ENCODE measurements at regions not wholly inside any gene's neighbourhood (a gene's known extent, or its start where the extent isn't known, plus 50 kb on each side); places are given as distances from the start of the nearest gene placed in this dataset.
"Not testable (repeated sequence)": the region's sequence is repeated elsewhere in the genome, so short reads cannot be mapped to it uniquely, and the experiment has no call there.

DNA sequence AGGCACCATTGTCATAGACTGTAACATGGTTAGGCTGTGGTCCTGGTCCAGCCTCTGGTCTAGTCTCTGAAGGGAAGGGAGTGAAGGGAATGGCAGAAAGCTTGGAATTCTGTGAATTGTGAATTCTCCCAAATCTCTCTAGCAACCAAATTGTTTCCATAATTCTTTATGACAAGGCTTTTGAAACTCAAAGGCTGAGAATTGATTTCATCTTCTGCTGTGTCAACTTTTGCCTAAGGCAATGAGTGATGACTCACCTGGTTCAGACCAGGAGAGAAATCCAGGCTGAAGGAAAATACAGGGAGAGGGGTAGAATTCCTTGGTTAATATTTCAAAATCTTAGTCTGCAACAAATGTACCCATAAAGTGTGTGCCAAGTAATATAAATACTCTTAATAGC lies 82.6 kb upstream of the ADPGK start:
- DNase-seq (ENCODE audit: low read depth in 2 of 2): no peak

- no peak for DNase-seq (ENCODE audit: low read depth in 2 of 2)
These were observed 81.9 kb upstream of the ADPGK start for GRCh38 chr15:72865486-72865885.

- DNase-seq (ENCODE audit: low read depth in 2 of 2): no peak
These were observed 81.1 kb upstream of the ADPGK start for GRCh38 chr15:72864681-72865080.

- no peak for DNase-seq (ENCODE audit: low read depth in 2 of 2)
These were observed 77.9 kb upstream of the ADPGK start for GRCh38 chr15:72861354-72861910.

DNA sequence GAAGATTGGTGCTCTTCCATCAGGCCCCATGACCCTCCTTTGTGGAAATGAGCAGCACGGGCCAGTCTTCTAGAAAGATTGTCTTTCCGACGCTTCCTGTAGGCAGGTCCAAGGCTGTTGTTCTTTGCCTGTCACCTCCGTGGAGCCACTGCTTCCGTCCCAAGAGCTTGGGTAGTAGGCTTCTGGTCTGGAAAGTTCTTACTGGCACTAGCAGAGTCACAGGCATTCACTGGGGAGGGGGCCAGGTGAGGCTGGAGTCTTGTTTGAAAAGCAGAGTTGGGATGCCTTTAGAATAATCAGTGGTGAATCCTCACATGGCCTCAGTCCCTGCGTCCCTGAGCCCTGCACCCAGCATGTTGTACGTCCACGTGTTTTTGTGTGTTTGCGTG lies 76.2 kb upstream of the ADPGK start:
- no peak for DNase-seq (ENCODE audit: low read depth in 2 of 2)

- DNase-seq (ENCODE audit: low read depth in 2 of 2): no peak
These were observed 75.6 kb upstream of the ADPGK start for GRCh38 chr15:72859017-72859756.

DNA sequence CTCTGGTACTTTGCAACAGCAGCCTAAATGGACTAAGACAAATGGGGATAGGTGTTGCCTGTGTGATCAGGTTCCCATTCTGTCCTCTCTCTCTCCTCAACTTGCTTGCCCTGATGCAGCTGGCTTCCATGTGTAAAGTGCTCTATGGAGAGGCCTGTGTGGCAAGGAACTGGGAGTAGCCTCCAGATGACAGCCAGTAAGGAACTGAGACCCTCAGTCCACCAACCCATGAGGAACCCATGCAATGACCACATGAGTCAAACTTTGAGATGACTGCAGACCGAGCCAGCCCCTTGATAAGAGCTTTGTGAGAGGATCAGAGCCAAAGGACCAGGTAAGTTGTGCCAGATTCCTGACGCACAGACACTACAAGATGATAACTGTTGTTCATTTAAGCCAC lies 74.6 kb upstream of the ADPGK start:
- no peak for DNase-seq (ENCODE audit: low read depth in 2 of 2)

DNA sequence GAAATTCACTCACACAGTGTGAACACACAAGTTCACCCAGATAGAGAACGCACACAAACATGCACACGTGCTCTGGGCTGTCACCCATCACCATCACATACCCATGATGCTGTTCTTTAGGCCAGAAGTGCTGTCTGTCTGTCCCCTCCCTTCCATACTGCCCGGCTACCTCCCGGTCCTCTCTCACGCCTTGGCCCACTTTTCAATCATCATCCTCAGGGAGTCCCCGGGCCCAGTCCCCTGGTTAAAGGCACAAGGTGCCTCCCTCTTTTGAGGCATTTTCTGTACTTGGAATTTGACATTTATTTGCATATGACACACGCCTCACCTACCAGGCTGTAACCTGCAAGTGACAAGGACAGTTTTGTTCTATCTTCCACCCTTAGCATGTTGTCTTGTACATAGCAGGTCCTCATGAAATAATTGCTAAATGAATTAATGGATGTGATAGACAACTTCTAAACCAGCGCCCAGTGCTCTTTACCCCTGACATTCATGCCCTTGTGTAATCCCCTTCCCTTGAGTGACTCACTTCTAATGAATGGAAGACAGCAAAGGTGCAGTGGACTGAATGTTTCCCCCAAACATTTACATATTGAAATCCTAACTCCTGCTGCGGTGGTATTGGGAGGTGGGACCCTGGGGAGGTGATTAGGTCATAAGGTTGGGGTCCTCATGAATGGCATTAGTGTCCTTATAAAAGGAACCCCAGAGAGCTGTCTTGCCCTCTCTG lies 73.9 kb upstream of the ADPGK start:
- no peak for DNase-seq (ENCODE audit: low read depth in 2 of 2)

- DNase-seq (ENCODE audit: low read depth in 2 of 2): no peak
These were observed 73.0 kb upstream of the ADPGK start for GRCh38 chr15:72856549-72857040.

DNA sequence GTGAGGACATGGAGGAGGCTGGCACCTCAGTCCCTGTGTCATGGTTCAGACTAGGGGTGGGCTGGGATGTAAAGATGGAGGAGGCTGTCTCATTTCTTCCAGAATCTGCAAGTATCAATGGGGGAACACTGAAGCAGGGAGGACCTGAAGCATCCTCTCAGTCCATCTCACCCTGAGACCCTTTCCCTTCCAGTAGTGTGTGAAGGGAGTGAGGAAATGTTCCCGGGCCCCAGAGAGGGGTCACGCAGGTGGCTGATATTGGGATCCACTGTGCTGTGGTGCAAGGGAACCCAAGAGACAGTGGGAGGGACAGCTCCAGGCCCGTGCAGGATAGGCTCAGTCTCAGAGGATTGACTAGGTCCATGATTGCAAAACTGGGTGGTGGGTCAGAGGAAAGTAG lies 72.2 kb upstream of the ADPGK start:
- no peak for DNase-seq (ENCODE audit: low read depth in 2 of 2)

DNA sequence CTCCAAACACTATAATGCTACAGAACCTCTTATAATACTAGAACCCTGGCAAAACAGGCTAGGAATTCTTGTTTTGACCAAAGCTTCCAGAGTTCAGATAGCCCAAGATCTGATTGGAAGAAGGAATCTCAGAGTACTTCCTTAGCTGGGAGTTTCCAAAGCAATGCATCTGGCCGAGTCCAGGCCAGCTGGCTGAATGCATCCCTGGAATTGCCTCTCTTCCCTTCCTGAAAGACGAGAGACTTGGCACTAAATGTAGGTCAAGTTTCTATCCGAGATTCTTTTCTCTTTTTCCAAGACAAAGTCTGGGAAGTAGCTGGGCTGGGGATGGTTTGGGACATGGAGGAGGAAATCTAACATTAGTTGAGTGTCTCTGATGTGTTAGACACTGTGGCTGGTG lies 68.7 kb upstream of the ADPGK start:
- DNase-seq (ENCODE audit: low read depth in 2 of 2): no peak

DNA sequence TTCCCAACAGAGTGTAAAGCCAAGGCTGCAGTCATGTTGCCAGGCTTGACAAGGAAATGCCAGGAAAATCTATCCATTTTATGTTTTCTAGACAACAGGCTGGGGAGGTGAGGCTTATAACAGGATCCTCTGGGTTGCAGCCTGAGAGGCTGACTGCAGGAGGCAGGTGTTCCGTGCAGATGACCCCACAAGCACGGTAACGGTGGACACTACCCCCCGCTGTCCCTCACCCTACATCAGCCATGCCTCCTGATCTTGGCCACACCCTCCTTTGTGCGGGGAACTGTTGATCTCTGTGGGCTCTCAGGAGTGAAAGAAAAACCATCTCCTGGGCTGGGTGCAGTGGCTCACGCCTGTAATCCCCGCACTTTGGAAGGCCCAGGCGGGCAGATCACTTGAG lies 68.0 kb upstream of the ADPGK start:
- DNase-seq (ENCODE audit: low read depth in 2 of 2): no peak

GRCh38 chr15:72850833-72851232 lies 67.3 kb upstream of the ADPGK start:
- no peak for DNase-seq (ENCODE audit: low read depth in 2 of 2)

- no peak for DNase-seq (ENCODE audit: low read depth in 2 of 2)
These were observed 64.2 kb upstream of the ADPGK start for GRCh38 chr15:72847806-72848205.

DNA sequence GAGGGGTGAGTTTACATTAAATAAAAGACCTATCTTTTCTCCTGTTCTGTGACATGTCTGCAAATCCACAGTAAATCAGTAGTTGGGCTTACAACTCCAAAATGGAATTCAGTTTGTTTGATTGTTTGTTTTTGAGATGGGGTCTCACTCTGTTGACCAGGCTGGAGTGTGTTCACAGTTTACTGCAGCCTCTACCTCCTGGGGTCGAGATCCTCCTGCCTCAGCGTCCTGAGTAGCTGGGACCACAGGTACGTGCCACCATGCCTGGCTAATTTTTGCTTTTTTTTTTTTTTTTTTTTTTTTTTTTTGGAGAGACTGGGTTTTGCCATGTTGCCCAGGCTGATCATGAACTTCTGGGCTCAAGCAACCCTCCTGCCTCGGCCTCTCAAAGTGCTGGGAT lies 63.5 kb upstream of the ADPGK start:
- DNase-seq (ENCODE audit: low read depth in 2 of 2): no peak

GRCh38 chr15:72845981-72846383 lies 62.4 kb upstream of the ADPGK start:
- DNase-seq (ENCODE audit: low read depth in 2 of 2): no peak

- DNase-seq (ENCODE audit: low read depth in 2 of 2): no peak
These were observed 60.5 kb upstream of the ADPGK start for GRCh38 chr15:72844067-72844466.

GRCh38 chr15:72843340-72843739 lies 59.8 kb upstream of the ADPGK start:
- not testable (repeated sequence) for DNase-seq (ENCODE audit: low read depth in 2 of 2)

DNA sequence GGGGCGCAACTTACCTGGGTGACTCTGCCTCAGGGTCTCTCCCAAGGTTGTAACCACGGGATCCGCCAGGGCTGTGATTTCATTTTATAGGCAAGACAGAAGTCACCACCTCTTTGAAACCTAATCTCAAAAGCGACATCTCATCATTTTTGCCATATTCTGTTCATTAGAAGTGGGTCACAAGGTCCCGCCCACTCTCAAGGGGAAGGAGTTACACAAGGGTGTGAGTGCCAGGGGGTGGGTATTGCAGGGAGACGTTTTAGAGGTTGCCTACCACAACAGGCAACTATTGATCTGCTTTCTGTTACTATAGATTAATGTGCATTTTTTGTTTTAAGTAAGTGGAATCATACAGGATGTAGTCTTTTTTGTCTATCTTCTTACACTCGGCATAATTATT lies 56.6 kb upstream of the ADPGK start:
- no peak for DNase-seq (ENCODE audit: low read depth in 2 of 2)

DNA sequence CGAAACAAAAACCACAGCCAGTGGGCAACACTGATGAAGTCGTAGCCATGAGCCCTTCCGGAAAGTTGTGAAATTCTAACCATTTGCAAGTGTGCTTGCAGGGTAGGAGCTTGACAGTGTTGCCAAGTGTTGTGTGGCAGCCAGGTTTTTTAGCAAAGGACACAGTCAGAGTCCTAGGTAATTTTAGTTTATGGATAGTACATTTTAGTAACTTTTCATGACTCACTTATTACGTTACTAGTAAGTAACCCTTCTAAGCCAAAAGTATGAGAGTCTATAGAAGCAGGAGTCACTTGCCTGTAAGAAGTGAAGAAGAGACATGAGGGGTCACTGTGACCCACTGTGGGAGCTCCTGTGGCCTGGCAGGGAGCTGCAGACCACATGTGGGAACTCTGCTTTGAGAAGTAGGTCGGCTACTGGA lies 54.8 kb upstream of the ADPGK start:
- DNase-seq (ENCODE audit: low read depth in 2 of 2): no peak

GRCh38 chr15:72836676-72837330 lies 53.2 kb upstream of the ADPGK start:
- DNase-seq (ENCODE audit: low read depth in 2 of 2): no peak

DNA sequence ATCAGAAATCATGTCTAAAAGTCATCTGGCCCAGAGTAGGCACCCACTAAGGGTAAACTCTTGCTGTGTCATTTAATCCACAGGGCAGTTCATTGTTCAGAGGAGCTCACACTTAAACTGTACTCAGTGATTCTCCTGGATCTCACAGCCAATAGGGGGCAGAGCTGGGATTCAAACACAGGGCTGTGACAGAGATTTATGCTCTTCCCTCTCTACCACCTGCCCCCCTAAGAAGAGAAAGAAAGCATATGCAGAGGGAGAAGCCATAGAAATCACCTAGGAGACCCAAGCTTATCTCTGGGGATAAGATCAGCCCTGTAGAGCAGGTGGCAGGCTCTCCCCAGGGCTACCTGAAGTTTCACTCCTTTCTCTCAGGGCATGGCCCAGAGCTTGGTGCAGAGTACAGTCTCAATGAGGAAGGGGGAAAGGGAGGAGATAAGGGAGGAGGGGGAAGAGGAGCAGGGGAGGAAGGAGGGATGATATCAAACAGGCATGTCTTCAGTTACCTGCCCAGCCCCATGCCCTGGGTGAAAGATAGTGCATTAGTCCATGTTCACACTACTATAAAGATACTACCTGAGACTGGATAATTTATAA lies 51.8 kb upstream of the ADPGK start:
- no peak for DNase-seq (ENCODE audit: low read depth in 2 of 2)

Measured in stimulated activated CD8-positive, alpha-beta memory T cell treated with anti-CD3 and anti-CD28 coated beads, Interleukin-7, amount 100 ng/mL, for 4 hours (primary cell).